Sigmoid colon (tissue), 6 donors: ENCODE measurements at regions not wholly inside any gene's neighbourhood (a gene's known extent, or its start where the extent isn't known, plus 50 kb on each side); places are given as distances from the start of the nearest gene placed in this dataset.

ENCODE experiments used
- DNase-seq: peaks from one replicate; pipeline ENCODE4 v3.0.0-alpha.2; 2019
- H3K27ac ChIP-seq, 4 donors: fragments of 200-600 bp; sonication (generic); one replicate each; pipeline ENCODE4 v1.5.1; 2016 to 2019; ENCODE audit warnings: mild to moderate bottlenecking in 1 of 4
- H3K27me3 ChIP-seq, 3 donors: fragments of 200-600 bp; sonication (generic); one replicate each; pipeline ENCODE4 v1.5.1; 2019; ENCODE audit warnings: mild to moderate bottlenecking in 1 of 3
- H3K36me3 ChIP-seq, 4 donors: fragments of 200-600 bp; sonication (generic); one replicate each; pipeline ENCODE4 v1.5.1; 2016 to 2019
- H3K4me1 ChIP-seq, 4 donors: fragments of 200-600 bp; sonication (generic); one replicate each; pipeline ENCODE4 v1.5.1; 2017 to 2019
- H3K4me3 ChIP-seq, 4 donors: fragments of 200-600 bp; sonication (generic); one replicate each; pipeline ENCODE4 v1.5.1; 2017 to 2019; ENCODE audit warnings: mild to moderate bottlenecking in 2 of 4, moderate library complexity in 1 of 4
- H3K9me3 ChIP-seq, 4 donors: fragments of 200-600 bp in 3 of 4; sonication (generic) in 3 of 4; one replicate each; pipeline versions ENCODE4 v1.5.1 to v1.6.1; 2013 to 2019
- EP300 ChIP-seq, 4 donors: sonication (generic); formaldehyde crosslinking; IDR thresholded peaks; one replicate each; pipeline ENCODE4 v1.6.1; 2017; ENCODE audit warnings: antibody characterized with exemption in 4 of 4
- POLR2A ChIP-seq, 2 donors: fragments of 450-650 bp; IDR thresholded peaks; one replicate each; pipeline ENCODE4 v1.6.1; 2016; ENCODE audit warnings: antibody characterized with exemption in 2 of 2, mild to moderate bottlenecking in 2 of 2, moderate library complexity in 2 of 2
- POLR2AphosphoS5 ChIP-seq, 4 donors: sonication (generic); formaldehyde crosslinking; IDR thresholded peaks; one replicate each; pipeline ENCODE4 v1.6.1; 2017; ENCODE audit warnings: antibody characterized with exemption in 4 of 4
- WGBS, 2 donors: extraction: QIAGEN DNeasy Blood & Tissue Kit; methylation state at CpG; one replicate each; pipeline ENCODE4 v1.1.7; 2013; 5-methylcytosine and 5-hydroxymethylcytosine counted together
- intact Hi-C: fragments of 100-400 bp; cut with DNase I; formaldehyde crosslinking; loops from one replicate; pipeline ENCODE4 v1.15.1; 2023
- TF ChIP-seq, protein P1 (sequence below), 4 experiments: fragments of 450-650 bp in 3 of 4; fragments of 200-600 bp in 1 of 4; IDR thresholded peaks; one replicate each; pipeline ENCODE4 v1.5.1; 2016 to 2019; ENCODE audit warnings: antibody characterized with exemption in 4 of 4, mild to moderate bottlenecking in 3 of 4, moderate library complexity in 2 of 4
- donor health status: healthy with polysubstance abuse.
- donor health status: healthy.

DNA sequence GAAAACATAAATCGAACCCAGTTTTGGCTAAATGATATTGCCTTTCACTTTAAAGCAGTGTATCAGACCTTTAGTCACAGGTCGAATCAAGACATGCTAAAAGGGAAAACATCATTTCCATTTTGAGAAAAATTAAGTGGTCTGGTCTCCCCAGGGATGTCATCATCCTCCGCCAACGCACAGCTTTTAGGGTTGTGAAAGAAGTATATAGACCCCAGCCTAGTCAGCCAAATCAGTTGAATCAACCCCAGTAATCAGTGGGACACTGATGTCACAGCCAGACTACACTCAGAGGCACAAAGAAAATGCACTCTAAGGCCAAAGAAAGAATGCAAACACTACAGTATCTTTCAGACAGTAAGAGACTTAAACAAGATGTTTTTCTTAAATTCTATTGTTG lies 187.4 kb downstream of the ZIC4 start:
- intact Hi-C loops: no loop called here

DNA sequence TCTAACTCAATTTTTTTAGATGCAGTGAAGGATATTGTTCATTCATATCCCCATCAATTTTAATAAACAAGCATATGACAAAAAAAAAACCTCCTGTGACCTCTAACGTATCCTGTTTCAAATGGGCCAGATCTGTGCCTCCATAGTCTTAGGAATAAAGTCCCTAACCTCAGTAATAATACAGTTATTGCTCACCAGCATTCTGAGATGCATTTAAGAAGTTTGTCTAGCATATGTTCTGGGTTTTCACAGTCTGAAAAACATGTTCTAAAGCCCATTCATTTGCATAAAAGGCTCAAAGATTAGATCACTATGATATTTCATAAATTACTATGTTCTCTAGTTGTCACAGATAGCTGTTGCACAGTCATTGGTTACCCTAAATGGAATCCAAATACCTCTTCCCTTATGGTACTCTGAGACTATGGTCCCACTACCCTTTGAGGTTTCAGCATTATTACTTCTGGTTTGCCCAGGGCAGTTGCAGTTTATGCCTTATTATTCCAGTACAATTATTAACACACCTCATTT lies 190.1 kb downstream of the ZIC4 start:
- no peaks in the 10 kb centered on the region for H3K4me1 ChIP-seq
- no peak overlapping the region for H3K27ac ChIP-seq
- H3K36me3 ChIP-seq: no peaks in the 10 kb centered on the region
- DNase-seq: no peak
- no peaks in the 10 kb centered on the region for H3K9me3 ChIP-seq
- intact Hi-C loops: no loop called here
- no peaks in the 10 kb centered on the region for H3K27me3 ChIP-seq
- 51 to 69% methylated on average over 1 of the region's 1 CpG for WGBS, 2 donors
- TF ChIP-seq POLR2A (IDR thresholded peaks at IDR 0.05) (no peak), EP300 (IDR thresholded peaks at IDR 0.05) (no peak), POLR2AphosphoS5 (IDR thresholded peaks at IDR 0.05) (no peak)
- TF ChIP-seq, protein P1, sequence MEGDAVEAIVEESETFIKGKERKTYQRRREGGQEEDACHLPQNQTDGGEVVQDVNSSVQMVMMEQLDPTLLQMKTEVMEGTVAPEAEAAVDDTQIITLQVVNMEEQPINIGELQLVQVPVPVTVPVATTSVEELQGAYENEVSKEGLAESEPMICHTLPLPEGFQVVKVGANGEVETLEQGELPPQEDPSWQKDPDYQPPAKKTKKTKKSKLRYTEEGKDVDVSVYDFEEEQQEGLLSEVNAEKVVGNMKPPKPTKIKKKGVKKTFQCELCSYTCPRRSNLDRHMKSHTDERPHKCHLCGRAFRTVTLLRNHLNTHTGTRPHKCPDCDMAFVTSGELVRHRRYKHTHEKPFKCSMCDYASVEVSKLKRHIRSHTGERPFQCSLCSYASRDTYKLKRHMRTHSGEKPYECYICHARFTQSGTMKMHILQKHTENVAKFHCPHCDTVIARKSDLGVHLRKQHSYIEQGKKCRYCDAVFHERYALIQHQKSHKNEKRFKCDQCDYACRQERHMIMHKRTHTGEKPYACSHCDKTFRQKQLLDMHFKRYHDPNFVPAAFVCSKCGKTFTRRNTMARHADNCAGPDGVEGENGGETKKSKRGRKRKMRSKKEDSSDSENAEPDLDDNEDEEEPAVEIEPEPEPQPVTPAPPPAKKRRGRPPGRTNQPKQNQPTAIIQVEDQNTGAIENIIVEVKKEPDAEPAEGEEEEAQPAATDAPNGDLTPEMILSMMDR (IDR thresholded peaks at IDR 0.05): no peak
- H3K4me3 ChIP-seq: no peak overlapping the region

More for the DNA sequence above, 187.4 kb downstream of the ZIC4 start:
- no peak for TF ChIP-seq POLR2AphosphoS5 (IDR thresholded peaks at IDR 0.05)
- TF ChIP-seq EP300 (IDR thresholded peaks at IDR 0.05): no peak
- no peak for TF ChIP-seq POLR2A (IDR thresholded peaks at IDR 0.05)
- TF ChIP-seq, protein P1 (IDR thresholded peaks at IDR 0.05): no peak
- H3K4me3 ChIP-seq: no peak overlapping the region
- no peak for DNase-seq
- no peaks in the 10 kb centered on the region for H3K4me1 ChIP-seq
- no peaks in the 10 kb centered on the region for H3K9me3 ChIP-seq
- H3K27ac ChIP-seq: no peak overlapping the region
- 75 to 79% methylated on average over 4 of the region's 4 CpGs for WGBS, 2 donors
- no peaks in the 10 kb centered on the region for H3K27me3 ChIP-seq
- no peaks in the 10 kb centered on the region for H3K36me3 ChIP-seq

DNA sequence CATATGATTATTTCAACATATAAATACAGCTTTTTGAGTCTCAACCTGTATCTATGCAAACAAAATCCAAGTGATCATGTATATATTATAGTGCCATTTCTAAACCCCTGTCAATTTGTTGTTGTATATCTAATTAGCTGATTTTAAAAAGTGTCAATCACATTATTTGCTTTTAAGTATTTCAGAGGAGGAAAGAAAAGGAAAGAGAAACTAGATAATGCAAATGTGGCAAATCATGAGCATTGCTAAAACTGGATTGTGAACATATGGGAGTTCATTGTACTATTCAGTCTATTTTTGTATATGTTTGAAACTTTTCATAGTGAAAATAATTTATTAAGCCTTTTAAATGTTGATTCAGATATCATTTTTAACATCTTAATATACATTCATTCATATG lies 190.7 kb downstream of the ZIC4 start:
- no peaks in the 10 kb centered on the region for H3K36me3 ChIP-seq
- no peaks in the 10 kb centered on the region for H3K4me1 ChIP-seq
- TF ChIP-seq, protein P1 (IDR thresholded peaks at IDR 0.05): no peak
- no peak for TF ChIP-seq EP300 (IDR thresholded peaks at IDR 0.05)
- no peak for TF ChIP-seq POLR2A (IDR thresholded peaks at IDR 0.05)
- no peak for TF ChIP-seq POLR2AphosphoS5 (IDR thresholded peaks at IDR 0.05)
- no peak overlapping the region for H3K27ac ChIP-seq
- DNase-seq: no peak
- no peaks in the 10 kb centered on the region for H3K9me3 ChIP-seq
- no peak overlapping the region for H3K4me3 ChIP-seq
- H3K27me3 ChIP-seq: no peaks in the 10 kb centered on the region
- intact Hi-C loops: no loop called here

DNA sequence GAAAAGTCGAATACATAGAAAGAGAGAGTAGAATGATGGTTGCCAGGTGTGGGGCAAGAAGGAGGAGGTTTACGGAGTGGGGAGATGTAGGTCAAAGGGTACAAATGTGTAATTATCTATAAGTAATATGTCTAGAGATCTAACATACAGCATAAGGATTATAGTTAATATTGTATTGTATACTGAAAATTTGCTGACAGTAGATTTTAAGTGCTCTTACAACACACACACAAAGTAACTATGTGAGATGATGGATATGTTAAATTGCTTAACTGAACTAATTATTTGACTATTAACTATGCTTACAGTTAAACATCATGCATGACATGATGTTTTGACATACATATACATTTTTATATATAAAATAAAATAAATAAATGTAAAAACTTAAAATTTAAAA lies 192.7 kb downstream of the ZIC4 start:
- no peak for DNase-seq
- Histone ChIP-seq H3K27me3 (no peaks in the 10 kb centered on the region), H3K9me3 (no peaks in the 10 kb centered on the region), H3K4me1 (no peaks in the 10 kb centered on the region), H3K4me3 (no peak overlapping the region), H3K27ac (no peak overlapping the region), H3K36me3 (no peaks in the 10 kb centered on the region)
- TF ChIP-seq, protein P1 (IDR thresholded peaks at IDR 0.05): no peak
- TF ChIP-seq POLR2A (IDR thresholded peaks at IDR 0.05) (no peak), EP300 (IDR thresholded peaks at IDR 0.05) (no peak), POLR2AphosphoS5 (IDR thresholded peaks at IDR 0.05) (no peak)
- intact Hi-C loops: no loop called here
- 80 to 91% methylated on average over 2 of the region's 2 CpGs for WGBS, 2 donors

DNA sequence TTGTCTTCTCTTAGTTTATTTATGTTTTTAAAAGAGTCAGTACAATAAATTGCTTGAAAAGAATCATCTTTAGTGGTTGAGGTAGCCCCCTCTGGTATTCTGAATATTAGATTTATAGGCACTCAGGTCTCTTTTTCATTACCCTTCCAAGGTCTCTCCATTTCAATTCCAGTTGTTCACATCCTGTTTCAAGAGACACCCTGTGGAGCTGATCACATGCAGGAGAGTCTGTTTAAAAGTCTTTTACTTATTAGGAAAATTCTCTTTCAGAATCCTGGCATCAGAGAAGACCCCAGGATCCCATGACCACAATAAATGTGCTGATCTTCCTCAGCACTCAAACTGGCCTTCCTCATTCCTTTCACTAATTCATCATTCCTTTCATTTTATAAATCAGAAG lies 195.7 kb downstream of the ZIC4 start:
- Histone ChIP-seq H3K36me3 (no peaks in the 10 kb centered on the region), H3K9me3 (no peaks in the 10 kb centered on the region), H3K27ac (no peak overlapping the region), H3K27me3 (no peaks in the 10 kb centered on the region), H3K4me3 (no peak overlapping the region), H3K4me1 (no peaks in the 10 kb centered on the region)
- DNase-seq: no peak
- intact Hi-C loops: no loop called here
- TF ChIP-seq POLR2AphosphoS5 (IDR thresholded peaks at IDR 0.05) (no peak), POLR2A (IDR thresholded peaks at IDR 0.05) (no peak), EP300 (IDR thresholded peaks at IDR 0.05) (no peak)
- TF ChIP-seq, protein P1 (IDR thresholded peaks at IDR 0.05): no peak
